ENCODE measurements at regions not wholly inside any gene's neighbourhood (a gene's known extent, or its start where the extent isn't known, plus 50 kb on each side); places are given as distances from the start of the nearest gene placed in this dataset.
"Not testable (repeated sequence)": the region's sequence is repeated elsewhere in the genome, so short reads cannot be mapped to it uniquely, and the experiment has no call there.

DNA sequence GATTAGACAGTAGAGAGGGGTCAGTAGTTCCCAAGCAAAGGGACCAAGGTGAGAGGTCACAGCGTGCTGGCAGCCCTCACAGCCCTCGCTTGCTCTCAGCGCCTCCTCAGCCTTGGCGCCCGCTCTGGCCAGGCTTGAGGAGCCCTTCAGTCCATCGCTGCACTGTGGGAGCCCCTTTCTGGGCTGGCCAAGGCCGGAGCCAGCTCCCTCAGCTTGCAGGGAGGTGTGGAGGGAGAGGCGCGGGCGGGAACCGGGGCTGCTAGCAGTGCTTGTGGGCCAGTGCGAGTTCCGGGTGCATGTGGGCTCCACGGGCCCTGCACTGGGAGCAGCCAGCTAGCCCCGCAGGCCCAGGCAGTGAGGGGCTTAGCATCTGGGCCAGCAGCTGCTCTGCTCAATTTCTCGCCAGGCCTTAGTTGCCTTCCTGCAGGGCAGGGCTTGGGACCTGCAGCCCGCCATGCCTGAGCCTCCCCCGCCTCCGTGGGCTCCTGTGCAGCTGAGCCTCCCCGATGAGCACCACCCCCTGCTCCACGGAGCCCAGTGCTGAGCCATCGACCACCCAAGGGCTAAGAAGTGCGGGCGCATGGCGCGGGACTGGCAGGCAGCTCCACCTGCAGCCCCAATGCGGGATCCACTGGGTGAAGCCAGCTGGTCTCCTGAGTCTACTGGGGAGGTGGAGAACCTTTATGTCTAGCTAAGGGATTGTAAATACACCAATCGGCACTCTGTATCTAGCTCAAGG, 177.0 kb downstream of the TBX18 start:
- in situ Hi-C loops (cut with HindIII; ENCODE audit: low pct_ligation_motif_present, low pct_unique_long_range_greater_than_20kb, low sequenced_read_pairs): not testable (repeated sequence)

DNA sequence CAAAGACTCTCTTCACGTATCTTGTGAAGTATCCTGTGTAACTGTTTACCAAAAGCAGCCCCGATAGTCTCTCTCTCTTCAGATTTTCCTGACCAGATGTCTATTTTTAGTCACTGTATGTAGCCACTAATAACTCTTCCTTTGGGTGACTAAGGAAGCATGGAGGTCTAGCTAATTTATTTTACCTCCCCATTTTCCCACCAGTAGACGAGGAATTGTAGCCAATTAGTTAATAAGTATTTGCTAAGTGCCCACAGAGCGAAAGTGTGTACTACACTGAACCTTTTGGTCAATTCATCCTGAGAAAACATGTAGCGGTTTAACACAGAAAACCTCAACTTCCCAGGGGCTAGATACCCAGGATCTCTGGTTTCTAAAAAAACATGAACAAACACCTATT, 180.6 kb downstream of the TBX18 start:
- no peak for DNase-seq
- in situ Hi-C loops (cut with HindIII; ENCODE audit: low pct_ligation_motif_present, low pct_unique_long_range_greater_than_20kb, low sequenced_read_pairs): no loop called here

More for the DNA sequence above, 177.0 kb downstream of the TBX18 start:
- not testable (repeated sequence) for DNase-seq

DNA sequence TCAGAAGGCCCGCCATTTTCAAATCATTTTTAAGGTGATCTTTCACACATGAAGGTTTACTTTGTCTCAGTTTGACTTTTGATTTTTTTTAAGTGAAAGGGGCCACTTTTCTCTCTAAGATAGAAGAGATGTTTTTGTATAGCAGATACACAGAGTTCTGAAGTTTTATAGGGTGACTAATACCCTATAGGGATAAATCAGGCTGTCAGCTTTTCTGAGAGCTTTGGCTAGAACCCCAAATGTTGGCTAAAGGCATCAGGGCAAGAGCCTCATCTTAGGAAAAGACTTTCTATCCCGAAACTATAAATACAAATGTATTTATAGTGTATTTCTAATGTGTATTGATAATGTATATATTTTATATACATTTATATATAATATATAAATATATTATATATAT, 181.4 kb downstream of the TBX18 start:
- no peak for DNase-seq
- in situ Hi-C loops (cut with HindIII; ENCODE audit: low pct_ligation_motif_present, low pct_unique_long_range_greater_than_20kb, low sequenced_read_pairs): no loop called here

DNA sequence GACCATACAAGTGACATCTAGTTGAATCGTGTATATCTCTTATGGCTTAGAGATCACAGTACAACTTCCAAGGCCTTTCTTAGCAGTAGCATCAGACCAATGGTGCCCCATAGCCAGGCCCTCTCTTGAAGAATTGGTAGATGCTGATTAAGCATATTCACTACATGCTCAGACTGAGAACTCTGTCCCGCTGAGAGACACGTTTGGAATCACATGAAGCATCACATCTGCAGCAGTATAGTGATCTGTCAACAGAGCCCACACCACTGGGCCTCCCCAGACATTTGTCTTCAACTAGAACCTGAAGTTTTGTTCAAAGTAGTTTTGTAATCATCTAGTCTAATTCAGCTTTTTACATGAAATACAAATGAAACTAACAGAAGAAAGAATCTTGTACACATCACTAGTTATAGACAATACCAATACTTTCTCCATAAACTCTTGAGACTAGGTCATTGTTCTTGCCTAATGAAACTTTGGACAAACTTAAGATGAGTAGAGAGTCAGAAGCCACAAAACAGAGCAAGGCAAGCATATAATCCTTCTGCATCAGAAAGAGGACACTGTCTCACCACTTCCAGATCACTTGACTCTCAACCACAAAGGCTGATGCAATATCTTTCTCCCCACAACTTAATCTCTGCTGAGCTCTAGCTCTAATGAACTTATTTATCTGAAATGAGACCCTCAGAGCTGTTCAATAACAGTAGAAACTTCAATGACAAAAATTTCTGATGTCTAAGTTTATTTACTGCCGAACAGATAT, 182.7 kb downstream of the TBX18 start:
- peak; percentile 18 for DNase-seq
- in situ Hi-C loops (cut with HindIII; ENCODE audit: low pct_ligation_motif_present, low pct_unique_long_range_greater_than_20kb, low sequenced_read_pairs): no loop called here

DNA sequence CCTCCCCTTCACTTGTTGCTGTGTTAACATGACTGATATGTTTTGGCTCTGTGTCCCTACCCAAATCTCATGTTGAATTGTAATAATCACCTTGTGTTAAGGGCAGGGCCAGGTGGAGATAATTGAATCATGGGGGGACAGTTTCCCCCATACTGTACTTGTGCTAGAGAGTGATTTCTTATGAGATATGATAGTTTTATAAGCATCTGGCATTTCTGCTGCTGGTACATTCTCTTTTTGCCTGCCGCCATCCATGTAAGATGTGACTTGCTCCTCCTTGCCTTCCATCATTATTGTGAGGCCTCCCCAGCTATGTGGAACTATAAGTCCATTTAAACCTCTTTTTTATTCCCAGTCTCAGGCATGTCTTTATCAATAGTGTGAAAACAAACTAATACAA, 185.0 kb downstream of the TBX18 start:
- in situ Hi-C loops (cut with HindIII; ENCODE audit: low pct_ligation_motif_present, low pct_unique_long_range_greater_than_20kb, low sequenced_read_pairs): no loop called here

DNA sequence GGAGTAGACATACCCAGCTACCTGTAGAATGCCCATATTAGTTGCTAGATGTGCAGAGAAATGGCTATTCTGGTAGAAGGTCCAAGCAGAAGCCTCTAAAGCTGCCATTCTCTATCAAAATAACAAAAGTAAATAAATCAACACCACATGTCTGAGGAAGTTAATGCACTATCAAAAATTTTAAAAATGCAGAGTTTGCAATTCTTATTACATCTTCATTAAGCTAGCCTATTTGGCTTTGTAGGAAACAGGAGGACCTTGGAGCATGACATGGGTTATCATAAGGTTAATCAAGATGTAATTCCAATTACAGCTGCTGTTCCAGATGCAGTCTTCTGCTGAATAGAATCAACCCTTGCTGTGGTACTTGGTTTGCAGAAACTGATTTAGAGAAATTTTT, 188.4 kb downstream of the TBX18 start:
- in situ Hi-C loops (cut with HindIII; ENCODE audit: low pct_ligation_motif_present, low pct_unique_long_range_greater_than_20kb, low sequenced_read_pairs): no loop called here
- no peak for DNase-seq

More for the DNA sequence above, 185.0 kb downstream of the TBX18 start:
- no peak for DNase-seq

DNA sequence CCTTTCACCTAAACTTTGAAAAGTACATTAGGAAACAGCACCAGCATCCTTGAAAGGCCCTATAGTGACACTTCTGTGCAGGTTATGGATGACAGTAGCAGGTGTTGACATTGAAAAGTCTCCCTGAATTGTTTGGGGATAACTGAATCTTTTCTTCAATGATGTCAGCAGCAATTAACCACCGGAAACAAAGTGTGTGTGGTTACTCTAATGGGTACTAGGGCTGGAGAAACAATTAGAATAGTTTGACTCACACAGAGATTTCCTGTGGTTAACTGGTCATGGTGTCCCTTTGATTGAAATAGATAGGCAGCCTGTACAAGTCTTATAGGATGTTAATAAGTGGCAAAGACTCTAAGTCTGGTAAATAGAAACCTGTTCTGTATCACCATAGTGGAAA, 189.1 kb downstream of the TBX18 start:
- in situ Hi-C loops (cut with HindIII; ENCODE audit: low pct_ligation_motif_present, low pct_unique_long_range_greater_than_20kb, low sequenced_read_pairs): no loop called here
- no peak for DNase-seq

DNA sequence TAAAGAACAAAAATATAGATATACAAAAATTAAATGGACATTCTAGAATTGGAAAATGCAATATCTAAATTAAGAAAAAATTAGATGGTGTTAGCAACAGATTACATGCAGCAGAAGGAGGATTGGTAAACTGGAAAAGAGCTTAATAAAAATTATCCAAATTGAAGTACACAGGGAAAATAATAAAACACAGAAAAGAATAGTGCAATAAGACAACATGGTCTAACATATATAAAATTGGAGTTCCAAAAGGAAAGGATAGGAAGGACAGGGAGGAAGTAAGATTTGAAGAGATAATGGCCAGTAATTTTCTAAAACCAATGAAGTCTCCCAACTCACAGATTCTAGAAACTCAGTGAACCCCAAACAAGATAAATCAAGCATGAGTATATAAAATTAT, 194.5 kb downstream of the TBX18 start:
- DNase-seq: no peak
- in situ Hi-C loops (cut with HindIII; ENCODE audit: low pct_ligation_motif_present, low pct_unique_long_range_greater_than_20kb, low sequenced_read_pairs): no loop called here

DNA sequence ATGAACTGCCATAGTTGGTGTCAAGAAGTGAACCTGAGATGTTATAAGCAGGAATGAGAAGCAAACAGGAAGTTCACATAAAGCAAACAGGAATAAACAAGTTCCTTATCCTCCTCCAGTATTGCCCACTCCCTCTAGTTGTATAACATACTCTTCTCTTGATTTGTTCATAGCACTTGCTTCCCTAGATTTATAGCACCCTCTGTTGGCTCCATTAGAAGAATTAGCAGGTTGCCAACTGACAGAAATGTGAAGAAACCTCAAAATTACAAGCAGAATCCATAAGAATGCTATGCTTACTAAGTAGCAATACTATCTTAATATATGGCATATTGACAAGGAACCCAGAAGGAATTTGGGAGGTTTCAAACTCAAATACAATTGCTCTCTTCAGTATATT, 195.4 kb downstream of the TBX18 start:
- peak; percentile 42 for DNase-seq
- in situ Hi-C loops (cut with HindIII; ENCODE audit: low pct_ligation_motif_present, low pct_unique_long_range_greater_than_20kb, low sequenced_read_pairs): no loop called here

DNA sequence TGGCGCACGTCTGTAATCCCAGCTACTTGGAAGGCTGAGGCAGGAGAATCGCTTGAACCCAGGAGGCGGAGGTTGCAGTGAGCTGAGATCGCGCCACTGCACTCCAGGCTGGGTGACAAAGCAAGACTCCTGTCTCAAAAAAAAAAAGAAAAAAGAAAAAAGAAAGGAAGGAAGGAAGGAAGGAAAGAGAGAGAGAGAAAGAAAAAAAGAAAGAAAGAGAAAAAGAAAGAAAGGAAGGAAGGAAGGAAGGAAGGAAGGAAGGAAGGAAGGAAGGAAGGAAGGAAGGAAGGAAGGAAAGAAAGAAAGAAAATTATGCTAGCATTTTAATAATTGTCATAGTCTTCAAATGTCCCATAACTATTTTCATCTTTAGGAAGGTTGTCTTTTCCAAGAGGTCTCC, 198.7 kb downstream of the TBX18 start:
- not testable (repeated sequence) for DNase-seq

DNA sequence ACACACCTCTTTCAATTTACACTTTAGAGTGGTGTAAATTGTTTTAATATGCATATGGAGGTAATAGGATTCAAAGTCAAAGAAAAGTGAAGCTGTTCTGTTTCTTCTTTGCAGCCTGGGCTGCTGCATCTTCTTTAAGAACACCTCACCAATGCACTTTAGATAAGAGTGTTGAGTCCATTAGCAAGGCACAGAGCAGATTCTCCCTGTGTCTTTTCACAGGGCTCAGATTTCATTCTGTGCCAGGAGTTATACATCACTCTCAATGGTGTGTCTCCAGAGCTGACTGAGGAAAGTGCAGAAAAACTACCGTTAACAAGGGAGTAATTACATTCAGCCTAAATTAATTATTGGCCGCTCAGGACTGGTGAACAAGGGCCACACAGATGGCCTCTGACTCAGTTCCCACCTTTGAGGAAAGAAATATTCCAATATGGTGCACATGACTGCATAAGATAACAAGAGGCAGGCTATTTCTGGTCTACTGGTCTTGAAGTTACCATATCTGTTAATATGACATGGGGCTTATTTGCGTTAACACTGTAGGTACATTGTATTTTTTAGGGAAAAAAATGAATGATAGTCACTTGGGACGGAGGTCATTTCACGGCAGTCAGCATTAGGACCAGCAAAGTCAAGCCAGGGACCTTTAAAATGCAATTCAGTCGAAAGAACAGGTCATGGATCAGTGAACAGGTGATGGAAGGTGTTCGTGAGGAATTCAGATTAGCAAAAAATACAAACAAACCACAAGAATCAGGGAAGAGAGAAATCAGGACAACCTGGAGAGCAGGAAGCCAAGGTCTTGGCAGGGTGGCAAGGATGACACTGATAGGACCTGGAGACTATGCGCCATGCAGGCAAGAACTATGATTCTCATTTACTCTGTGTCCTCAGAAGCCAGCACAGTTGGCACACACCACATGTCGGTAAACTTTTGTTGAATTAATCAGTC, 203.7 kb downstream of the TBX18 start:
- in situ Hi-C loops (cut with HindIII; ENCODE audit: low pct_ligation_motif_present, low pct_unique_long_range_greater_than_20kb, low sequenced_read_pairs): no loop called here
- DNase-seq: no peak

More for the DNA sequence above, 198.7 kb downstream of the TBX18 start:
- in situ Hi-C loops (cut with HindIII; ENCODE audit: low pct_ligation_motif_present, low pct_unique_long_range_greater_than_20kb, low sequenced_read_pairs): not testable (repeated sequence)

DNA sequence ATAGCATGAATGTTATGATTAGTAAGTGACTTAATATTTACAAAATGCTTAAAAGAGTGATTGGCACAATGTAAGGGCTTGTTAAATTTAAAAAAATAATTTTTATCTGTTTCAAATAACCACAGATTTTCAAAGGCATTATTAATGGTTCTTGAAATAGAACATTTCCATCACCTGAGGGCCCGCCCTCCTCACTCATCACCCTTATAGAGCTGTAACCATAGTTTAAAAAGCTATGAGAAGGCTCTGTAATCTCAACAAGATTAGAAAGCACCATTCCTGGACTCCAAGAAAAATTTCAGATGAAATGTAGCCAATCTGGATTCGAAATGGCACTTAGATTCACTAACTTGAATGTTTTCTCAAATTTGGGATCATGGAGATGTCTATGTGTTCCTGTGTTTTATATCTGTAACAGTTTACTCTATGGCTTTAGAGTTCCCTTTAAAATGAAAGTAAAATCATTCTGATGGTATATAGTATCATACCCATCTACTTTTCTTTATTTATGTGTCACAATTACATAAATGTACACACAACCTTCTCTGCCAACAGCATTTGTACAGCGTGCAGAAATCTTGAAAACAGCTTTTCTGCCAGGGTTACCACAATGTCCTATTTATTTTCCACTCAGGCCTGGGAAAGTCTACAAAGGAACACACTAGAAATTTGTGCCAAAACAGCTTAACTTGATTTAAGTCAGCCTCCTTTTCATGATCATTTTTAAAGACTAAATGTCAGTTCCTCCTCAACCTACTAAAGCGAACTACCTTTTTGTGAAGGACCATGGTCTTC, 207.7 kb downstream of the TBX18 start:
- in situ Hi-C loops (cut with HindIII; ENCODE audit: low pct_ligation_motif_present, low pct_unique_long_range_greater_than_20kb, low sequenced_read_pairs): no loop called here
- DNase-seq: no peak

DNA sequence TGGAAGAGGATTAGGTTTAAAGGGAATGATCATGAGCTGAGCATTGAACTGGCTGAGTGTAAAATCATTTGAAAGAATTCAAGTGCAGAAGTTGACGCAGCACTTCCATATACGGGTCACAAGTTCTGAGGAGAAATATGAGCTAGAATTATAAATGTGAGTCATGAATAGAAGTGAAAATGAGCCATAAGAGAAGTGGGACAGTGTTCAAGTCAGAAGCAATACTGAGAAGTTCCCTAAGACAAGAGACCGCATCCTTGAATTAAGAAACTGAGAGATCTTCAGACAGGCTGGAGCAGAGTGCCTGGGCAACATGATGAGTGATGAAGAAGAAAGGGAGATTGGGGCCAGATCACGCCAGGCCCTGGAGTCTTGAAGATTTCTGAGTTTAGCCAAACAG, 209.7 kb downstream of the TBX18 start:
- in situ Hi-C loops (cut with HindIII; ENCODE audit: low pct_ligation_motif_present, low pct_unique_long_range_greater_than_20kb, low sequenced_read_pairs): no loop called here

DNA sequence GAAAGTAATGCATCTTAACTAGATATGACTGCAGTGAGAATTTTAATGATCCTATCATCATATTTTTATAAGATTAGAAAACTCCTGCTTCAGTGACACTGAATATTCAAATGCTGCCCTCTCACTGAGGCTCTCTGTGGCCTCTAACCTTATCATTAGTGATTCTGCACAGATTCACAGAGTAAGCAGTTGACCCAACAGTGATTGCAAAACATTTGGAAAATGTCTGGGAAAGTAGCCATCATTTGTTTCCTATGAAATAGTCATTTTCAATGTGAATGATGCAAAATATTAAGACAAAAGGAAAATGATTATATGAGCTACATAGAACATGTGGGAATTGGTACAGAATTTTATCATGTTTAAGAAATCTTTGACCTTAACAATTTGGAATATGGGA, 210.3 kb downstream of the TBX18 start:
- in situ Hi-C loops (cut with HindIII; ENCODE audit: low pct_ligation_motif_present, low pct_unique_long_range_greater_than_20kb, low sequenced_read_pairs): no loop called here
- no peak for DNase-seq

More for the DNA sequence above, 209.7 kb downstream of the TBX18 start:
- DNase-seq: no peak

DNA sequence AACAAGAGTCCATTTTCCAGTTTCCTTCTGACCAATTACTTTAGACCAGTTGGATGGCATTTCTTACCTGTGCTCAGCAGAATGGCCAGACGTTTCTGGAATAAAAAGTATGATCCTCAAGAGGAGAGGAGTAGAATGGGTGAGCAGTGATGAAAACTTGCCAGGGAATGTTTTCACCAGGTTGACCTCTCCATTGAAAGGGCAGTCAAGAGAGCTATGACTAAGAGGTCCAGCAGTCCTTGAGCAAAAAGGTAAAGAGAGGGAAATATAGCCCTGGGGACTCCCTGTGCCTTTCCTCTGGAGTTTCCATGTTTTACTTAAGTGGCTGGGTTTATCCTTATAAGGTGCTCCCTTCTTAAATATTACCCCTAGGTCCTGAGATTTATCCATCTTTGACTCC, 210.9 kb downstream of the TBX18 start:
- no peak for DNase-seq
- in situ Hi-C loops (cut with HindIII; ENCODE audit: low pct_ligation_motif_present, low pct_unique_long_range_greater_than_20kb, low sequenced_read_pairs): no loop called here

DNA sequence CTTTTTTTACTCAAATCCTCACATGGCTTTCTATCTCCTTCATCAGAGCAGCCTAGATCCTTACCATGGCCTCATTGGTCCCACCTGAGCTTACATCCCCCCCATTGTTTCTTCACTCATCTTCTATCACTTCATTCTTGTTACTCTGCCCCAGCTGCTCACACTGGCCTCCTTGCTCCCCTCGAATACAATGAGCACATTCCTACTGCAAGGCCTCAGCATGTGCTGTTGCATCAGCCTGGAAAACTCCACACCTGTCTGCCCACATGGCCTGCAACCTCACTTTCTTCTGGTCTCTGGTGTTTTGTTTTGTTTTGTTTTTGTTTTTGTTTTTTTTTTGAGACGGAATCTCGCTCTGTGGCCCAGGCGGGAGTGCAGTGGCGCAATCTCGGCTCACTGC, 212.6 kb downstream of the TBX18 start:
- in situ Hi-C loops (cut with HindIII; ENCODE audit: low pct_ligation_motif_present, low pct_unique_long_range_greater_than_20kb, low sequenced_read_pairs): no loop called here
- no peak for DNase-seq

DNA sequence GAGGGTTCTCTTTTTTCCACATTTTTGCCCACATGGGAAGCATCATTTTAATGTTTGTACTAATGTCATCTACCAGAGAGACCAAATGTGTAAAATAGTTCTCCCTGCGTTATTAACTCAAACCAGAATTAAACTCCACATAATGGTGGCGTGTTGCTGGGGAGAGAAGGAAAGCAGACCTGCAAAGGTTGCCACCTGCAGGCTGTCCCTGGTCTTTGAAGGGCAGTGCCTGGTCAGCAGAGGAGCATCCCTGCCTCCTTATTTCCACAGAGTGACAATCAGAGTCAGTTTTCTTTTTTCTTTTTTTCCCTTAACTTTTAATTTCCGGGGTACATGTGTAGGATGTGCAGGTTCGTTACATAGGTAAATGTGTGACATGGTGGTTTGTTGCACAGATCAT, 214.5 kb downstream of the TBX18 start:
- in situ Hi-C loops (cut with HindIII; ENCODE audit: low pct_ligation_motif_present, low pct_unique_long_range_greater_than_20kb, low sequenced_read_pairs): no loop called here
- DNase-seq: no peak

DNA sequence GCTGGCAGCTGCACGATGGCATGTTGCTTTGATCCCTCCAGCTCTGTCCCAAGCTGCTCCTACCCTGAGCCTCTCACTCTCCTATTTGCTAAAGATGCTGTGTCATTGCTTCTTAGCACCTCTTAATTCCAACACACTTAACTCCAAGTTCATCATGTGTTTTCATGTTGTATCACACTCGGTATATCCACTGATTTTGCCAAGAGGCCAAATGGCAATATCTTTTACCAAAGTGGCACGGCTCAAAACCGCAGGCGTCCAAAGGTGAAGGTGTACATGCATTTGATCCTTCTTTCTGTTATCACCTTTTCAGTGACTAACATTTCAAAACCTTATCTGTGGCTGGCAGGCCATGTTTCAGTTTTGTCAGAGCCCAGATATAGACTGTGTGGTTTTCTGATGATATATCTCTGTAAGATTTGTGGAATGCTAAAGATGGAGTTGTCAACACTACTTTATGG, 217.0 kb downstream of the TBX18 start:
- in situ Hi-C loops (cut with HindIII; ENCODE audit: low pct_ligation_motif_present, low pct_unique_long_range_greater_than_20kb, low sequenced_read_pairs): no loop called here
- DNase-seq: no peak
